ENCODE measurements at regions not wholly inside any gene's neighbourhood (a gene's known extent, or its start where the extent isn't known, plus 50 kb on each side); places are given as distances from the start of the nearest gene placed in this dataset.

DNA sequence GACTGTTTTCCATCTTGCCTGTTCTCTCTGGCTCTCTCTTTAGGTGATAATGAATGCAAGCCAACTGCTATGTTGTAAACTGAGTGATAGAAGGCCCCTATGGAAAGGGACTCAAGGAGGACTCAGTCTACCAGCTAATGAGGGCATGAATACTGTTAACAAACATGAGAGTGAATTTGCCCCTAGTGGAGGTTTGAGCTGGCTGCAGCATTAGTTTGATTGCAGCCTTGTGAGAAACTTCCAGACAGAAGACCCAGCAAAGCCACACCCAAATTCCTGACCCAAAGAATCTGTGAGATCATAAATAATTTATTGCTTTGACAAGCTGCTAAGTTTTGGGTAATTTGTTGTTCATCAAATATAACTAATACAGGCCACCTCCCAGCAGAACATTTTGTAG, 50.0 kb upstream of the PLCB1 start:
- TF ChIP-seq POLR2AphosphoS5 (IDR thresholded peaks at IDR 0.05; ENCODE audit: low read depth, low read length) (no peak), EZH2 (IDR thresholded peaks at IDR 0.05; ENCODE audit: low read depth, low read length, severe bottlenecking) (no peak), SP1 (IDR thresholded peaks at IDR 0.05; ENCODE audit: low read depth, low read length) (no peak), YY1 (IDR thresholded peaks at IDR 0.05; ENCODE audit: low read depth, low read length) (no peak)

All from H1 (cell line).